SK-N-SH (cell line): ENCODE measurements at regions not wholly inside any gene's neighbourhood (a gene's known extent, or its start where the extent isn't known, plus 50 kb on each side); places are given as distances from the start of the nearest gene placed in this dataset.

Source experiments
- CTCF ChIA-PET: fragments of 300-600, 350-600 bp; formaldehyde crosslinking; extraction: SDS; loops from one replicate; lab custom pipeline; 2021; lab: Yijun Ruan, JAX
- POLR2A ChIA-PET: fragments of 350-600 bp; sonication (Branson Sonifier 250); formaldehyde crosslinking; extraction: SDS; loops from one replicate; lab custom pipeline; 2020; ENCODE audit warnings: antibody characterized with exemption, inconsistent platforms; lab: Yijun Ruan, JAX
- DNase-seq: peaks from one replicate; pipeline ENCODE4 v3.0.0; 2012
- H2AFZ ChIP-seq: fragments of 200-600 bp; sonication (generic); 2 replicates; pipeline ENCODE4 v1.8.1; 2016; ENCODE audit warnings: antibody characterized with exemption, mild to moderate bottlenecking, low read depth
- H3F3A ChIP-seq: fragments of 200-600 bp; sonication (generic); replicated peaks from 2 replicates; pipeline ENCODE3; 2016; ENCODE audit warnings: antibody characterized with exemption, mild to moderate bottlenecking; ENCODE audit not compliant: insufficient read depth
- H3K27ac ChIP-seq, 2 experiments: fragments of 200-500 bp in 1 of 2; fragments of 200-600 bp in 1 of 2; sonication (Bioruptor generic) in 1 of 2; sonication (generic), shearing (Covaris generic) in 1 of 2; 2 replicates each; pipeline versions ENCODE4 v1.5.1 to v1.6.1; 2014 to 2016; ENCODE audit warnings: low read depth in 2 of 2, inconsistent platforms in 1 of 2, low read length in 1 of 2, mild to moderate bottlenecking in 1 of 2, mixed read lengths in 1 of 2
- H3K27me3 ChIP-seq: fragments of 200-600 bp; sonication (generic), shearing (Covaris generic); 2 replicates; pipeline ENCODE4 v1.6.1; 2016; ENCODE audit warnings: mixed run types; ENCODE audit not compliant: insufficient read depth
- H3K36me3 ChIP-seq, 2 experiments: fragments of 200-500 bp in 1 of 2; fragments of 200-600 bp in 1 of 2; sonication (Bioruptor generic) in 1 of 2; sonication (generic) in 1 of 2; replicated peaks in 1 of 2; 2 replicates each; pipeline versions ENCODE3 to v1.5.1; 2014 to 2016; ENCODE audit warnings: low read length in 1 of 2, mild to moderate bottlenecking in 1 of 2; ENCODE audit not compliant: insufficient read depth in 2 of 2, control insufficient read depth in 1 of 2
- H3K4me1 ChIP-seq, 2 experiments: fragments of 200-500 bp in 1 of 2; fragments of 200-600 bp in 1 of 2; sonication (Bioruptor generic) in 1 of 2; sonication (generic), shearing (Covaris generic) in 1 of 2; 2 replicates each; pipeline versions ENCODE4 v1.5.1 to v1.6.1; 2014 to 2016; ENCODE audit warnings: low read depth in 1 of 2, low read length in 1 of 2, mixed run types in 1 of 2; ENCODE audit not compliant: insufficient read depth in 2 of 2, control insufficient read depth in 1 of 2
- H3K4me2 ChIP-seq: fragments of 200-600 bp; sonication (generic), shearing (Covaris generic); 2 replicates; pipeline ENCODE4 v1.6.1; 2017; ENCODE audit warnings: mixed run types
- H3K4me3 ChIP-seq, 2 experiments: fragments of 200-500 bp in 1 of 2; fragments of 200-600 bp in 1 of 2; sonication (Bioruptor generic) in 1 of 2; sonication (generic), shearing (Covaris generic) in 1 of 2; 2 replicates each; pipeline versions ENCODE4 v1.5.1 to v1.8.1; 2014 to 2016; ENCODE audit warnings: low read depth in 2 of 2, inconsistent platforms in 1 of 2, low read length in 1 of 2, mild to moderate bottlenecking in 1 of 2, mixed read lengths in 1 of 2, moderate library complexity in 1 of 2
- H3K79me2 ChIP-seq: fragments of 200-600 bp; sonication (generic); 2 replicates; pipeline ENCODE4 v1.8.1; 2017; ENCODE audit warnings: mild to moderate bottlenecking; ENCODE audit not compliant: insufficient read depth
- H3K9ac ChIP-seq: fragments of 200-600 bp; sonication (generic); 2 replicates; pipeline ENCODE4 v1.6.1; 2017; ENCODE audit warnings: mixed run types
- H3K9me2 ChIP-seq: fragments of 200-600 bp; sonication (generic); 2 replicates; pipeline ENCODE4 v1.6.1; 2017; ENCODE audit warnings: mixed run types
- H3K9me3 ChIP-seq: fragments of 200-600 bp; sonication (generic); 2 replicates; pipeline ENCODE4 v1.6.1; 2017; ENCODE audit warnings: mixed run types, mild to moderate bottlenecking, moderate library complexity
- H4K20me1 ChIP-seq: fragments of 200-600 bp; sonication (generic); 2 replicates; pipeline ENCODE4 v1.6.1; 2017; ENCODE audit warnings: mild to moderate bottlenecking, mixed run types; ENCODE audit not compliant: insufficient read depth
- CTCF ChIP-seq: fragments of 200-600 bp; sonication (generic); IDR thresholded peaks from 2 replicates; pipeline ENCODE4 v1.6.1; 2017; ENCODE audit warnings: antibody characterized with exemption, mild to moderate bottlenecking, moderate library complexity
- ELF1 ChIP-seq: IDR thresholded peaks from 2 replicates; pipeline ENCODE4 v1.4.0; 2012
- EP300 ChIP-seq, 2 experiments: IDR thresholded peaks; 2 replicates each; pipeline versions ENCODE4 v1.4.0 to v1.6.1; 2012; ENCODE audit warnings: borderline replicate concordance in 1 of 2, low read depth in 1 of 2, low read length in 1 of 2
- EZH2phosphoT487 ChIP-seq: fragments of 200-600 bp; sonication (generic); IDR thresholded peaks from 2 replicates; pipeline ENCODE4 v1.6.1; 2017; ENCODE audit warnings: low read depth, mixed run types, mild to moderate bottlenecking, antibody characterized with exemption, moderate library complexity, borderline replicate concordance
- FOXJ3 ChIP-seq: sonication (generic); formaldehyde crosslinking; IDR thresholded peaks from 2 replicates; pipeline ENCODE4 v1.5.1; 2020; ENCODE audit warnings: mild to moderate bottlenecking, missing genetic modification reagents
- FOXM1 ChIP-seq: IDR thresholded peaks from 2 replicates; pipeline ENCODE4 v1.4.0; 2012; ENCODE audit warnings: low read depth, mild to moderate bottlenecking
- JUND ChIP-seq: IDR thresholded peaks from 2 replicates; pipeline ENCODE4 v1.4.0; 2012
- MAX ChIP-seq: IDR thresholded peaks from 2 replicates; pipeline ENCODE4 v1.4.0; 2012; ENCODE audit warnings: low read depth
- NFIC ChIP-seq: IDR thresholded peaks from 2 replicates; pipeline ENCODE4 v1.4.0; 2012; ENCODE audit warnings: borderline replicate concordance
- POLR2AphosphoS5 ChIP-seq: IDR thresholded peaks from 2 replicates; pipeline ENCODE4 v1.6.1; 2012; ENCODE audit warnings: low read depth, low read length
- RAD21 ChIP-seq: IDR thresholded peaks from 2 replicates; pipeline ENCODE4 v1.6.1; 2012; ENCODE audit warnings: mild to moderate bottlenecking, low read length
- SMC3 ChIP-seq: IDR thresholded peaks from 2 replicates; pipeline ENCODE4 v1.6.1; 2012; ENCODE audit warnings: low read depth, low read length, improper control_type of control experiment
- TAF1 ChIP-seq: IDR thresholded peaks from 2 replicates; pipeline ENCODE4 v1.6.1; 2012; ENCODE audit warnings: low read depth, mild to moderate bottlenecking, low read length, moderate library complexity, borderline replicate concordance
- TCF12 ChIP-seq: IDR thresholded peaks from 2 replicates; pipeline ENCODE4 v1.4.0; 2012
- TEAD4 ChIP-seq: IDR thresholded peaks from 2 replicates; pipeline ENCODE4 v1.4.0; 2012; ENCODE audit warnings: mild to moderate bottlenecking, borderline replicate concordance; ENCODE audit not compliant: insufficient read depth
- YY1 ChIP-seq: IDR thresholded peaks from 2 replicates; pipeline ENCODE4 v1.4.0; 2012; ENCODE audit warnings: low read depth, mild to moderate bottlenecking
- WGBS: methylation state at CpG from one replicate; pipeline ENCODE4 v1.1.6; 2017; ENCODE audit warnings: low lambda C conversion rate; 5-methylcytosine and 5-hydroxymethylcytosine counted together

- Histone ChIP-seq H4K20me1 (no peaks in the 10 kb centered on the region), H3K79me2 (no peaks in the 10 kb centered on the region), H3K27me3 (no peaks in the 10 kb centered on the region), H3K9me3 (no peaks in the 10 kb centered on the region), H3K9me2 (no peaks in the 10 kb centered on the region), H3K27ac (no peak overlapping the region), H2AFZ (no peak overlapping the region), H3K4me3 (no peak overlapping the region), H3K4me1 (no peaks in the 10 kb centered on the region), H3K9ac (no peak overlapping the region), H3K4me2 (no peak overlapping the region), H3K36me3 (no peaks in the 10 kb centered on the region), H3F3A (no peaks in the 10 kb centered on the region)
- CTCF ChIA-PET: interaction anchor here (5.0 kb wide), 1 partner anchor 9 kb away, joined by 31 read pairs; no protein-coding TSS in a partner anchor
- TF ChIP-seq SMC3: no peak
- TF ChIP-seq MAX: no peak
- POLR2A ChIA-PET: no interaction called here
- DNase-seq: no peak
- WGBS: 59% methylated on average over 2 of the region's 2 CpGs
Measured at GRCh38 chr12:126757326-126757725, 1509.6 kb upstream of the TMEM132C start.

- Histone ChIP-seq H3K4me2 (no peak overlapping the region), H4K20me1 (no peaks in the 10 kb centered on the region), H3K4me3 (no peak overlapping the region), H3K9me2 (no peaks in the 10 kb centered on the region), H2AFZ (no peak overlapping the region), H3K9me3 (no peaks in the 10 kb centered on the region)
- TF ChIP-seq EZH2phosphoT487: no peak
- TF ChIP-seq TAF1: no peak
- no peak for TF ChIP-seq EP300 (IDR thresholded peaks at IDR 0.05; ENCODE audit: borderline replicate concordance in 1 of 2, low read depth in 1 of 2, low read length in 1 of 2)
- TF ChIP-seq TCF12: no peak
- no peak for TF ChIP-seq CTCF
- TF ChIP-seq YY1: no peak
- no peak for TF ChIP-seq RAD21
- no peak for TF ChIP-seq FOXJ3 (CRISPR knock-in tag)
- TF ChIP-seq TEAD4: no peak
- no peak for TF ChIP-seq FOXM1
- no peak for TF ChIP-seq NFIC
- no peak for TF ChIP-seq POLR2AphosphoS5
- TF ChIP-seq ELF1: no peak
- no peak for TF ChIP-seq JUND
- TF ChIP-seq, all 33 proteins: peak for 0
- no peak overlapping the region for H3K9ac ChIP-seq
- DNase-seq: no peak
- no peaks in the 10 kb centered on the region for H3K27me3 ChIP-seq
- no peak overlapping the region for H3K27ac ChIP-seq
- H3K79me2 ChIP-seq: no peaks in the 10 kb centered on the region
- CTCF ChIA-PET: interaction anchor here (5.0 kb wide), 1 partner anchor 12 kb away, joined by 31 read pairs; no protein-coding TSS in a partner anchor
- no peaks in the 10 kb centered on the region for H3F3A ChIP-seq
- 36% methylated on average over 3 of the region's 3 CpGs for WGBS
- H3K36me3 ChIP-seq: no peaks in the 10 kb centered on the region
- POLR2A ChIA-PET: no interaction called here
- H3K4me1 ChIP-seq: no peaks in the 10 kb centered on the region
Measured at GRCh38 chr12:126760092-126760491, 1506.9 kb upstream of the TMEM132C start.
